ENCODE measurements at regions not wholly inside any gene's neighbourhood (a gene's known extent, or its start where the extent isn't known, plus 50 kb on each side); places are given as distances from the start of the nearest gene placed in this dataset.

- H3K9me3 ChIP-seq (ENCODE audit: control insufficient read depth, insufficient read depth, low read length), result no peaks in the 10 kb centered on the region
- ChIA-PET POLR2A (no interaction called here), CTCF (no interaction called here)
- DNase-seq (ENCODE audit: low read depth, low spot score), result no peak
- TF ChIP-seq, protein P1, sequence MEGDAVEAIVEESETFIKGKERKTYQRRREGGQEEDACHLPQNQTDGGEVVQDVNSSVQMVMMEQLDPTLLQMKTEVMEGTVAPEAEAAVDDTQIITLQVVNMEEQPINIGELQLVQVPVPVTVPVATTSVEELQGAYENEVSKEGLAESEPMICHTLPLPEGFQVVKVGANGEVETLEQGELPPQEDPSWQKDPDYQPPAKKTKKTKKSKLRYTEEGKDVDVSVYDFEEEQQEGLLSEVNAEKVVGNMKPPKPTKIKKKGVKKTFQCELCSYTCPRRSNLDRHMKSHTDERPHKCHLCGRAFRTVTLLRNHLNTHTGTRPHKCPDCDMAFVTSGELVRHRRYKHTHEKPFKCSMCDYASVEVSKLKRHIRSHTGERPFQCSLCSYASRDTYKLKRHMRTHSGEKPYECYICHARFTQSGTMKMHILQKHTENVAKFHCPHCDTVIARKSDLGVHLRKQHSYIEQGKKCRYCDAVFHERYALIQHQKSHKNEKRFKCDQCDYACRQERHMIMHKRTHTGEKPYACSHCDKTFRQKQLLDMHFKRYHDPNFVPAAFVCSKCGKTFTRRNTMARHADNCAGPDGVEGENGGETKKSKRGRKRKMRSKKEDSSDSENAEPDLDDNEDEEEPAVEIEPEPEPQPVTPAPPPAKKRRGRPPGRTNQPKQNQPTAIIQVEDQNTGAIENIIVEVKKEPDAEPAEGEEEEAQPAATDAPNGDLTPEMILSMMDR (IDR thresholded peaks at IDR 0.05; ENCODE audit: low read depth, low read length), result no peak
- H3K4me3 ChIP-seq (ENCODE audit: low read depth, low read length), result no peak overlapping the region
- H3K27ac ChIP-seq (ENCODE audit: low read depth, low read length), result no peak overlapping the region
- H3K27me3 ChIP-seq (ENCODE audit: control insufficient read depth, insufficient read depth, low read length), result no peaks in the 10 kb centered on the region
Observed at GRCh38 chr17:72060084-72060483, 60.7 kb upstream of the SOX9 start.

DNA sequence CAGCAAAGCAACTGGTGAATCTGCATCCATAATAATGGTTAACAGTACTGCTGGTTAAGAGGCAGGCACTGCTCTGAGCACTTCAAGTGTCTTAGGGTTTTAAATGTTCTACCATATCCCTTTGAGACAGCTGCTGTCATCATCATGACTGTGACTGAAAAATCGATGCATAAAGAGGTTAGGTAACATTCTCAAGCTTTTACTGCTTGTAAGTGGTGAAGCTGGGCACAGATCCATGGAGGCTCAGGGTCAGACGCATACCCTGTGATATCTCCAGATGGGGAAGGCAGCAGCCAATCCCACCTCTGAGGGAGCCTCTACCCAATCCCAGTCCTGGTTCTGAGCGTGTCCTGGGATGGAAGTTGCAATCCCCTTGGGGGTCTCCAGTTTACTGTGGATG lies 57.6 kb upstream of the SOX9 start:
- H3K27ac ChIP-seq (ENCODE audit: low read depth, low read length), result no peak overlapping the region
- ChIA-PET CTCF (no interaction called here), POLR2A (no interaction called here)
- no peak overlapping the region for H3K4me3 ChIP-seq (ENCODE audit: low read depth, low read length)
- no peaks in the 10 kb centered on the region for H3K9me3 ChIP-seq (ENCODE audit: control insufficient read depth, insufficient read depth, low read length)
- TF ChIP-seq, protein P1 (IDR thresholded peaks at IDR 0.05; ENCODE audit: low read depth, low read length), result no peak
- no peaks in the 10 kb centered on the region for H3K27me3 ChIP-seq (ENCODE audit: control insufficient read depth, insufficient read depth, low read length)
- DNase-seq (ENCODE audit: low read depth, low spot score), result no peak

- Histone ChIP-seq H3K27ac (ENCODE audit: low read depth, low read length) (no peak overlapping the region), H3K9me3 (ENCODE audit: control insufficient read depth, insufficient read depth, low read length) (no peaks in the 10 kb centered on the region), H3K27me3 (ENCODE audit: control insufficient read depth, insufficient read depth, low read length) (no peaks in the 10 kb centered on the region), H3K4me3 (ENCODE audit: low read depth, low read length) (no peak overlapping the region)
- TF ChIP-seq, protein P1 (IDR thresholded peaks at IDR 0.05; ENCODE audit: low read depth, low read length), result no peak
- ChIA-PET POLR2A (interaction anchor here (0.5 kb wide), 1 partner anchor 12 kb away, joined by 3 read pairs; no protein-coding TSS in a partner anchor), CTCF (no interaction called here)
- DNase-seq (ENCODE audit: low read depth, low spot score), result no peak
Observed at GRCh38 chr17:72063756-72064450, 56.9 kb upstream of the SOX9 start.

- CTCF ChIA-PET, result no interaction called here
- DNase-seq (ENCODE audit: low read depth, low spot score), result no peak
- TF ChIP-seq, protein P1 (IDR thresholded peaks at IDR 0.05; ENCODE audit: low read depth, low read length), result no peak
- Histone ChIP-seq H3K4me3 (ENCODE audit: low read depth, low read length) (no peak overlapping the region), H3K27ac (ENCODE audit: low read depth, low read length) (no peak overlapping the region), H3K9me3 (ENCODE audit: control insufficient read depth, insufficient read depth, low read length) (no peaks in the 10 kb centered on the region), H3K27me3 (ENCODE audit: control insufficient read depth, insufficient read depth, low read length) (no peaks in the 10 kb centered on the region)
- POLR2A ChIA-PET, result no interaction called here
Observed at GRCh38 chr17:72064606-72065193, 56.1 kb upstream of the SOX9 start.

DNA sequence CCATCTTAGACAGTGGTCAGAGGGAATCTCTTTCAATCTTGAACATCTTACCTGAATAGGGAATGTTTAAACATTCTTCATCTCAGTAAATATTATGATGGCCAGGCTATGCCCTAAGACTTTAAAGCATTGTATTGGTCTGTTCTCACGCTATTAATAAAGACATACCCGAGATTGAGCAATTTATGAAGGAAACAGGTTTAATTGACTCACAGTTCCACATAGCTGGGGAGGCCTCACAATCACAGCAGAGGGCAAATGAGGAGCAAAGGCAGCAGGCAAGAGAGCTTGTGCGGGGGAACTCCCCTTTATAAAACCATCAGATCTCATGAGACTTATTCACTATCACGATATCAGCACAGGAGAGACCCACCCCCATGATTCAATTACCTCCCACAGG lies 55.3 kb upstream of the SOX9 start:
- DNase-seq (ENCODE audit: low read depth, low spot score), result no peak
- no peak overlapping the region for H3K4me3 ChIP-seq (ENCODE audit: low read depth, low read length)
- no peaks in the 10 kb centered on the region for H3K9me3 ChIP-seq (ENCODE audit: control insufficient read depth, insufficient read depth, low read length)
- H3K27me3 ChIP-seq (ENCODE audit: control insufficient read depth, insufficient read depth, low read length), result no peaks in the 10 kb centered on the region
- CTCF ChIA-PET, result no interaction called here
- POLR2A ChIA-PET, result no interaction called here
- H3K27ac ChIP-seq (ENCODE audit: low read depth, low read length), result no peak overlapping the region
- TF ChIP-seq, protein P1 (IDR thresholded peaks at IDR 0.05; ENCODE audit: low read depth, low read length), result no peak

Measured in AG04450 (cell line).